HG02981 (cell line): ENCODE measurements at regions not wholly inside any gene's neighbourhood (a gene's known extent, or its start where the extent isn't known, plus 50 kb on each side); places are given as distances from the start of the nearest gene placed in this dataset.

ENCODE experiments used
- ATAC-seq: cut with Tn5 transposase; IDR thresholded peaks from one replicate; pipeline ENCODE4 v1.9.1; 2021; ENCODE audit warnings: mild to moderate bottlenecking, moderate library complexity; ENCODE audit not compliant: unreplicated experiment

- no peak for ATAC-seq
These were observed 127.5 kb downstream of the GLI2 start for GRCh38 chr2:120863146-120863545.

GRCh38 chr2:120863661-120864320 is 128.1 kb downstream of the GLI2 start:
- ATAC-seq = no peak

DNA sequence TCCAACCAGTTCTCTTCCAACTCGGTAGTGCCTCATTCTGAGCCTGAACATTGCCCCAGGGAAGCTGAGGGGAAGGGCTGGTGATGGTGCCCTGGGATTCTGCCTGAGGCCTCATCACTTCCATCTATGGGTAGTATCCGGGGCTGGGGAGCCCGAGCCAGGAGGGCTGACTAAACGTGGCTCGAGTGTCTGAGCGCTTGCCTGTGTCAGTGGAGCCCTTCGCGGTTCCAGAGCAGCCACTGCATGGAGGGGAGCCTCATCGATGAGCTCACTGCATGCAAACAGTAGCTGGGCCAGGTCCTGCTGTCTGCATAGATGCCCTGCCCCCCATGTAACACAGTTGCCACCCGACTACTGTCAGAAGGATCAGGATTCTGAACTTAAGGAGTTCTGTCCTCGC is 129.3 kb downstream of the GLI2 start:
- no peak for ATAC-seq

GRCh38 chr2:120865656-120866055 is 130.0 kb downstream of the GLI2 start:
- ATAC-seq = no peak

GRCh38 chr2:120866071-120866470 is 130.4 kb downstream of the GLI2 start:
- no peak for ATAC-seq

GRCh38 chr2:120866483-120867140 is 130.9 kb downstream of the GLI2 start:
- ATAC-seq = no peak

- ATAC-seq = no peak
These were observed 131.9 kb downstream of the GLI2 start for GRCh38 chr2:120867290-120868241.

GRCh38 chr2:120868366-120868765 is 132.7 kb downstream of the GLI2 start:
- no peak for ATAC-seq

- no peak for ATAC-seq
These were observed 133.5 kb downstream of the GLI2 start for GRCh38 chr2:120869036-120869729.

DNA sequence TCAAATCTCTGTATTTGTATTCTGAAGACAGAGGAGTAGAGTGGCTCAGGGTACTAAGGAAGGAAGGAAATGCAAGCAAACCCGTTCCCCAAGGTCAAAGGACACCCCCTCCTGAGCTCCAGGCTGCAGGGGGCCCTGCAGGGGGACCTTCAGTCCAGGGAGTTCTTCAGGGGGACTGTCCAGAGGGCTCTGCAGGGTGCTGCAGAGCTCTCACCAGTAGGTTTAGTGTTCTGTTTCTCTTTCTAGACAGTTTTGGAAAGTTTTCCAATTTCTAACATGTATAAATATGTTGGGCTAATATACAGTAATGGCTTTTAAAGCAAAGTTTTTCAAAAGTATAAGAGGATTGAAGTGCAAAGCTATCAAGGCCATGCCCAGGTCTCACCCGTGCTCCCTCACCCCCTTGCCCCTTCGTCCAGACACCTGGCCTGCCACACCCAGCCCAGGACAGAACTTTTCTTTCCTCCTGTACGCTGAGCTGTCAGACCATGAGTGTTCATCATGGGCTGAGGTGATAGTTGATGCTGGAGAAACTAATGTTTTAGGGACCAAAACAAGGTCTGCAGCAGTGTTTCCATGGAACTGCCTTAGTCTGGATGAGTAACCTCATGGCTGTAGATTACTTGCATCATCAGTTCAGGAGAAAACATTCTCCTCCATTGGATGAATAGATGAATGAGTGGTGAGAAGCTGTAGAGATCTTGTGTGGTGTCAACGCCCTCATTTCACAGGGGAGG is 134.2 kb downstream of the GLI2 start:
- no peak for ATAC-seq

DNA sequence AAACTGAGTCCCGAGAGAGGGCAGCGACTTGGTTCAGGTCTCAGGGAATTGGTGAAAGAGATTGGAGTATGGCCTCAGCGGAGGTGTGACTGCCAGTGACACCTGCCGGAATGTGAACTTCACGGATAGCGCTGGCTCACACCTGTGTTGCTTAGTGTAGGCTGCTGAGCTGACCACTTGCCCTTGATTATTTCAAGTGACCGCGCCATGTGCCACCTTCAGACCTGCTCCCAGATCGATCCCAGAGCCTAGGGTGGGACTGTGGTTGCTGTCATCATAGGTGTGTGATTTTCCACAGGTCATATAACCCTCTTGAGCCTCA is 134.8 kb downstream of the GLI2 start:
- no peak for ATAC-seq

DNA sequence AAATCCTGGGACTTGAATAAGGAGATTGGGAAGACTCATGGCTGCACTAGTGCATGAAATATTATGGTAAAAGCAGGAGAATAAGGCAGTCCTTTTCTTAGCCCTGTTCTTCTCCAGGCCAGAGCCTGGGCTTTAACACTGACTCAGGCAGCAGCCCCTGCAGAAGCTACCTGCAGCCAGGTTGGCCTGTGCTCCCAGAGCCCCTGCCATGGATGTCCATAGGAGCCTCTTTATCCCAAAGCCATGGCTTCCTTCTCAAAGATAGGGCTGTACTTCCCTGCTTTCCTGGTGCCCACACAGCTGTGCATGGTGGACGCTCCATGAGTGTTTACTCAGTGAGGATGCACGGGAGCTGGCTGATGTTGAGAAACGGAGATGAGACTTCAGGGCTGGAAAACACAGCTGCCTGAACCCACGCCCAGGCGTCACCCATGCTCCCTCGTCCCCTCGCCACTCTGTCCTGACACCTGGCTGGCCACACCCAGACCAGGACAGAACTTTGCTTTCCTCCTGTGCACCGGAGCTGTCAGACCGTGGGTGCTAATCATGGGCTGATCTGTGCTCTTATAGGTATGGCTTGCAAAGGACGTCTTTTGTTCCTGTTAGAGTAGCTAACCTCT is 135.5 kb downstream of the GLI2 start:
- ATAC-seq = no peak

- ATAC-seq = no peak
These were observed 136.4 kb downstream of the GLI2 start for GRCh38 chr2:120871881-120872620.

- ATAC-seq = no peak
These were observed 138.6 kb downstream of the GLI2 start for GRCh38 chr2:120873958-120874887.

DNA sequence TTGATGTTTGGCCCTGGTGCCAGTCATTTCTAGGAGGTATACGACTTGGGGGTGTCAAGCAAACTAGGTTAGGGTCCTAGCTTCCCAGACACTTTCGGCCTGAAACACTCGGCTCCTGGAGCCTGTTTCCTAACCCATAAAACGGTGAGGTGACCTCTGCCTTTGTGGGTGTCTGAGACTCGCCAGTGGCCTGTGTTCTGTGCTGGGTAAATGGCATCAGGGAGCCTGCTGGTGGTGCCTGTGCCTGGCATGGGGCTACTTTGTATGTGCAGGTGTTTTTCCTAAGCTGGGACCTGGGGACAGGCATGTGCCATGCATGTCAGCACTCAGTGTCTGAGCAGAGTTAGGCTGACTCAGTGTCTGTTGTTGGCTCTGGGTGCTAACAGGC is 139.2 kb downstream of the GLI2 start:
- ATAC-seq = no peak

GRCh38 chr2:120875431-120875830 is 139.8 kb downstream of the GLI2 start:
- no peak for ATAC-seq

DNA sequence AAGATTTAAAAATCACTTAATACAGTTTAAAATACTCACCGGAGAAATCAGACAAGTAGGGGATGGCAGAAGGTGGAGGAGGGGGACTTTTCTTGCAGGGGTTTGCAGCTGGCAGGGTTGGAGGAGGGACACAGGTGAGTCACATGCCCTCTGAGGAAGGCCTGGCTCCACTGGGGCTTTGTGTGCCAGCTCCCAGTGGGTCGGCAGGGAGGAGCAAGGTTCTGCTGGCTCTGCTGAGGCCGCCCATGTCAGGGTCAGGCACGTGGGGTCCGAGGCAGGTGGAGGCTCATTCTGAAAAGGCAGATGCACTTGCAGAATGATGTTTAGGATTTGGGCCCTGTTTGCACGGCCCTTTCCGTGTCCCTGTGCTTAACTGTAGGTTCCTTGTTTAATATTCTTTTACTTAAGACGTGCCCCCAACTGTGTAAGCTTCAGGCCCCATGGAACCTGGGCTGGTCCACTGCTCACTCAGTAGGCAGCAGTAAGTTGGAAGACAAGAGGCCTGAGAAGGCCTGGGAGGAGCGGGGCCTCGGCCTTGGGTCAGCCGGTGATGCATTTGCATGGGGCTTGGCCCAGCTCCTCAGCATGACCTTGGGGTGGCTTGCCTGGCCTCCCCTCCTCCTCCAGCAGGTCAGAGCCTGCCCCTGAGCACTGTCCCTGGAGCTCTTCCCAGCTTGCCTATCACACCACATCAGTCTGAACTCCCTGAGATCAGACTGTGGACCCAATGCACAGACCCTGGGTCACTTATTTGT is 141.0 kb downstream of the GLI2 start:
- ATAC-seq = no peak

DNA sequence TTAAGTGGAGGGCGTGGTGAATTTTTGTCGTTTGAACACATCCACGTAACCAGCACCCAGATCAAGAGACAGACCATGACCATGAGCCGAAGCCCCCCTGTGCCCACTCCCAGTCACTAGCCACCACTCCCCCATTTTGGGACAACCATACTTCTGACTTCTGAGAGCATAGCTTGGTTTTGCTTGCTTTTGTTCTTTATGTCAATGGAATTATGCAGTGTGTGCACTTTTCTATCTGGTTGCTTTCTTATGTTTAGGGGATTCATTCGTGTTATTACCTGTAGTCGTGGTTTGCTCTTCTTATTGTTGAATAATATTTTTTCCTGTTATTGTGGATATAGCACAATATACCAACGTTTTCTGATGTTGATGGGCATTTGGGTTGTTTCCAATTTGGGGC is 141.7 kb downstream of the GLI2 start:
- no peak for ATAC-seq
